ENCODE measurements at regions not wholly inside any gene's neighbourhood (a gene's known extent, or its start where the extent isn't known, plus 50 kb on each side); places are given as distances from the start of the nearest gene placed in this dataset.

DNA sequence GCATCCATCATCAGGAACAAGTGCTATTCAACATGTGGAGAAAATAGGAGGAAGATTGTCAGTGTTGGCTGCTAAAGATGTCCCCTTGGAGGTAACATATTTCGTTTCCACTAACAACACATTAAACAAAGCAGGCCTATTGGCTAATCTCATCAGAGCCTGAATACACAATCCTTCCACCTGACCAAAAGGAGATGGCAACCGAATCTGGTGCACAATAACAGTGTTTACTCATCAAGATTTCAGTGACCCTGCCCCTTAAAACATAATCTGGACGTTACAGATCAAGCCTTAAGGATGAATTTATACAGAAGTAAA is 582.5 kb downstream of the EFNB2 start:
- Mint-ChIP-seq H3K27me3 (peaks cover 0 to 3% of the 10 kb centered on the region in 2 donors), H3K4me3 (no peak overlapping the region), H3K27ac (no peak overlapping the region), H3K4me1 (no peaks in the 10 kb centered on the region), H3K9me3 (peaks cover 0 to 4% (median 0%) of the 10 kb centered on the region in 3 donors), H3K36me3 (no peaks in the 10 kb centered on the region)
- ATAC-seq (replicated peaks in 1 of 4), result no peak
- POLR2A ChIA-PET, result no interaction called here
- no peak overlapping the region for H3K4me3 ChIP-seq (ENCODE audit: control insufficient read depth in 1 of 2, extremely low read depth in 1 of 2, low read length in 1 of 2)
- no peaks in the 10 kb centered on the region for H3K36me3 ChIP-seq (ENCODE audit: control insufficient read depth in 2 of 2, extremely low read depth in 1 of 2, insufficient read depth in 1 of 2, low read length in 1 of 2)
- no peaks in the 10 kb centered on the region for H3K4me1 ChIP-seq (ENCODE audit: control insufficient read depth in 1 of 2, extremely low read depth in 1 of 2, insufficient read depth in 2 of 2, low read length in 2 of 2)
- H3K27ac ChIP-seq (ENCODE audit: low read length), result no peak overlapping the region
- CTCF ChIA-PET, result no interaction called here
- WGBS (ENCODE audit: insufficient coverage), result no CpG with 5 or more reads among the region's 3 CpGs
- H3K9me3 ChIP-seq, result no peaks in the 10 kb centered on the region
- DNase-seq, result no peak
- no peaks in the 10 kb centered on the region for H3K27me3 ChIP-seq (replicated peaks in 1 of 2; ENCODE audit: control insufficient read depth in 2 of 2, extremely low read depth in 1 of 2, insufficient read depth in 2 of 2, low read length in 1 of 2)

DNA sequence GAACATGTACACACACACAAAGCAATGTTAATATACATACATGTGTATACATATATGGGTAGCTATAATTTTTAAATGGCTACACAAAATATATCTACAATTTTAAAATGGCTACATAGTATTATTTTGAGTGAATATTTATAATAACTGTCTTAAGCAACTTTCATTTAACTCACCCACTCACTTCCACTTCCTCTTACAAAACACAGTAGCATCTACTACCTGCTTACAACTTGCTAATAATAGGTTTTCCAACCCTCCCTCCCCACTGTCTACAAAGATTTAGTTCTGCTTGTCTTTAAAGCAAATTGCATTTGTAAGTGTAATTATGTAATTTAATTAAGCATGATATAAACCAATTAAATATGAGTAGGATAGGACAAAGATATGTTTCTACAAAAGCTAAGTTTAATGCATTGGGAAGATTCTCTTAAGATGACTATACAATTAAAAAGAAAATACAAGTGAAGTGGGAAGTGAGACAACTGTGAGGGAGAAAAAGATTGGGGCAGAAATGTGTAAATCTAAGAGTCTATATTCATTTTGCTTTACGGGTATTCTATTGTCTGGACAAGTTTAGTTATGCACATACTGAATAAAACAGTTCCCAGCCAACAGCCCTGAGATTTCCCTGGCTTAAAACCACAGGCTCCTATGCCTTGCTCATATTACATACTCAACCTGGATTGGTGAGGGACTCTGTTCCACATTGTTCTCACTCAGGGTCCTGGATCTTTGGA is 583.1 kb downstream of the EFNB2 start:
- H3K4me1 Mint-ChIP-seq, result no peaks in the 10 kb centered on the region
- DNase-seq, result no peak
- no peak overlapping the region for H3K4me3 ChIP-seq (ENCODE audit: control insufficient read depth in 1 of 2, extremely low read depth in 1 of 2, low read length in 1 of 2)
- H3K9me3 ChIP-seq, result no peaks in the 10 kb centered on the region
- CTCF ChIA-PET, result no interaction called here
- no peaks in the 10 kb centered on the region for H3K27me3 ChIP-seq (replicated peaks in 1 of 2; ENCODE audit: control insufficient read depth in 2 of 2, extremely low read depth in 1 of 2, insufficient read depth in 2 of 2, low read length in 1 of 2)
- no peak overlapping the region for H3K4me3 Mint-ChIP-seq
- no peak overlapping the region for H3K27ac ChIP-seq (ENCODE audit: low read length)
- no peaks in the 10 kb centered on the region for H3K4me1 ChIP-seq (ENCODE audit: control insufficient read depth in 1 of 2, extremely low read depth in 1 of 2, insufficient read depth in 2 of 2, low read length in 2 of 2)
- ATAC-seq (replicated peaks in 1 of 4), result no peak
- no peaks in the 10 kb centered on the region for H3K36me3 Mint-ChIP-seq
- POLR2A ChIA-PET, result no interaction called here
- H3K36me3 ChIP-seq (ENCODE audit: control insufficient read depth in 2 of 2, extremely low read depth in 1 of 2, insufficient read depth in 1 of 2, low read length in 1 of 2), result no peaks in the 10 kb centered on the region
- H3K9me3 Mint-ChIP-seq, result peaks cover 0 to 4% (median 0%) of the 10 kb centered on the region in 3 donors
- H3K27ac Mint-ChIP-seq, result no peak overlapping the region
- peaks cover 0 to 3% of the 10 kb centered on the region in 2 donors for H3K27me3 Mint-ChIP-seq
- WGBS (ENCODE audit: insufficient coverage), result no CpG with 5 or more reads among the region's 1 CpG

DNA sequence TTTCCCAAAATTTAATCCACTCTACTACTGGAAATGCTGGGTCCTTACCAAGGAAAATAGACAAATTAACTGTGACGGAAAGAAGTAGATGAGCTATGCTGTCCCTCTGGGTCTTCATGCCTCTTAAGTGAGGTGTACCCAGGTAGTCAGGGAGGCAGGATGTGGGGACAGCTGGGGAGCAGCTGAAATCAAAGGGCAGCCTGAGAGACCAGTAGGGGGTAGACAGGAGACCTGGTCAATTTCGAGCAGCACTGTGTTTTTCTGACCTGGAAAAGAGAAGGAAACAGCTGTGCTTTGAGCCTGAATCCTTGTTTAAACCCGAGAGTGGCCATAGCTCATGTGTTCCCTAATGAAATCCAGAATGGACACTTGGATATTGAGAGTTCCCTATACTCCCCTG is 587.3 kb downstream of the EFNB2 start:
- no peaks in the 10 kb centered on the region for H3K9me3 ChIP-seq
- ATAC-seq (replicated peaks in 1 of 4), result no peak
- DNase-seq, result no peak
- Mint-ChIP-seq H3K36me3 (no peaks in the 10 kb centered on the region), H3K4me1 (no peaks in the 10 kb centered on the region), H3K4me3 (no peak overlapping the region), H3K27ac (no peak overlapping the region), H3K9me3 (peaks cover 0 to 7% (median 0%) of the 10 kb centered on the region in 3 donors), H3K27me3 (no peaks in the 10 kb centered on the region)
- no peak overlapping the region for H3K4me3 ChIP-seq (ENCODE audit: control insufficient read depth in 1 of 2, extremely low read depth in 1 of 2, low read length in 1 of 2)
- no peaks in the 10 kb centered on the region for H3K27me3 ChIP-seq (replicated peaks in 1 of 2; ENCODE audit: control insufficient read depth in 2 of 2, extremely low read depth in 1 of 2, insufficient read depth in 2 of 2, low read length in 1 of 2)
- CTCF ChIA-PET, result no interaction called here
- H3K27ac ChIP-seq (ENCODE audit: low read length), result no peak overlapping the region
- H3K4me1 ChIP-seq (ENCODE audit: control insufficient read depth in 1 of 2, extremely low read depth in 1 of 2, insufficient read depth in 2 of 2, low read length in 2 of 2), result no peaks in the 10 kb centered on the region
- no peaks in the 10 kb centered on the region for H3K36me3 ChIP-seq (ENCODE audit: control insufficient read depth in 2 of 2, extremely low read depth in 1 of 2, insufficient read depth in 1 of 2, low read length in 1 of 2)
- 63% methylated on average over 2 of the region's 3 CpGs for WGBS (ENCODE audit: insufficient coverage)
- POLR2A ChIA-PET, result no interaction called here

DNA sequence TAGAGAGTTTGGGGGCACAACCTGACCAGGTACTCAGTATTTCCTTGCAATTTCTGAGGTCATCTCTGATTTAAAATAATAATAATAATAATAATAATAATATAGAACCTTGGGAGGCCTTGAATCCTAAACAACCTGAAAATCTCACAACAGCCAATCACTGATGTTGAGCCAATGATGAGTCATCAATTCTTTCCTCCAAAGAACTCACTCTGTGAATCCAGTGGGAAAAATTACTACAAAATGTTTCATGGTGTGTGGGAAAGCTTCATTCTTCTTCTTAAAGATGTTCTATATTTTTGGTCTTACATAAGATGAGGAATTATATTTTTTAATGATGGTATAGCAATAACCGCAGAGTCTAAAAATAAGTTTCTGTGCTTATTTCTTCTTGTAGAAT is 594.6 kb downstream of the EFNB2 start:
- H3K4me1 Mint-ChIP-seq, result no peaks in the 10 kb centered on the region
- H3K36me3 Mint-ChIP-seq, result no peaks in the 10 kb centered on the region
- no CpG with 5 or more reads among the region's 1 CpG for WGBS (ENCODE audit: insufficient coverage)

DNA sequence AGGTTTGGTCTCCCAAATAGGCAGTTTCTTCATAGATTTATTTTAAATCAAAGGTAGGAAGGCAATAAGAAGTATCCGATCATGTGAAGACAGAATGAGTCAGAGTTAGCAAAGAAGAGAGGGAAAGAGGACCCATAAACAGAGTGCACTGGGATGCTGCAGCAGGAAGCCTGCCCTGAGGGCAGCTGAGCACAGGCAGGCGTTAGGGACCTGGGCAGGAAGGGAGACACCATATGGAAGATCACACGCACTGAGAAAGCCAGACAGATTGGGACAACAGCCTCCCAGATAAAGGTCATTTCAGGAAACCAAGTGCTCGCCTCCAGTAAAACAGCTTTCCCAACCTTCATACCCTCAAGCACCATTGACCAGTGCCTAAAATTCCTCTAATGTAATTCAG is 598.0 kb downstream of the EFNB2 start:
- H3K4me1 Mint-ChIP-seq, result no peaks in the 10 kb centered on the region
- Histone ChIP-seq H3K4me1 (ENCODE audit: control insufficient read depth in 1 of 2, extremely low read depth in 1 of 2, insufficient read depth in 2 of 2, low read length in 2 of 2) (no peaks in the 10 kb centered on the region), H3K4me3 (ENCODE audit: control insufficient read depth in 1 of 2, extremely low read depth in 1 of 2, low read length in 1 of 2) (no peak overlapping the region), H3K27me3 (replicated peaks in 1 of 2; ENCODE audit: control insufficient read depth in 2 of 2, extremely low read depth in 1 of 2, insufficient read depth in 2 of 2, low read length in 1 of 2) (peaks cover 0 to 2% of the 10 kb centered on the region in 2 experiments), H3K36me3 (ENCODE audit: control insufficient read depth in 2 of 2, extremely low read depth in 1 of 2, insufficient read depth in 1 of 2, low read length in 1 of 2) (no peaks in the 10 kb centered on the region), H3K27ac (ENCODE audit: low read length) (no peak overlapping the region), H3K9me3 (no peaks in the 10 kb centered on the region)
- ATAC-seq (replicated peaks in 1 of 4) (no peak), DNase-seq (no peak)
- ChIA-PET POLR2A (no interaction called here), CTCF (no interaction called here)
- peaks cover 0 to 4% (median 0%) of the 10 kb centered on the region in 3 donors for H3K9me3 Mint-ChIP-seq
- WGBS (ENCODE audit: insufficient coverage), result 79% methylated on average over 3 of the region's 4 CpGs
- H3K36me3 Mint-ChIP-seq, result no peaks in the 10 kb centered on the region
- no peak overlapping the region for H3K27ac Mint-ChIP-seq
- no peaks in the 10 kb centered on the region for H3K27me3 Mint-ChIP-seq
- no peak overlapping the region for H3K4me3 Mint-ChIP-seq

More for the DNA sequence above, 594.6 kb downstream of the EFNB2 start:
- DNase-seq (no peak), ATAC-seq (replicated peaks in 1 of 4) (no peak)
- ChIA-PET POLR2A (no interaction called here), CTCF (no interaction called here)
- no peak overlapping the region for H3K27ac ChIP-seq (ENCODE audit: low read length)
- H3K27me3 ChIP-seq (replicated peaks in 1 of 2; ENCODE audit: control insufficient read depth in 2 of 2, extremely low read depth in 1 of 2, insufficient read depth in 2 of 2, low read length in 1 of 2), result peaks cover 0 to 2% of the 10 kb centered on the region in 2 experiments
- no peaks in the 10 kb centered on the region for H3K4me1 ChIP-seq (ENCODE audit: control insufficient read depth in 1 of 2, extremely low read depth in 1 of 2, insufficient read depth in 2 of 2, low read length in 2 of 2)
- no peak overlapping the region for H3K27ac Mint-ChIP-seq
- H3K4me3 Mint-ChIP-seq, result no peak overlapping the region
- H3K9me3 Mint-ChIP-seq, result peaks cover 0 to 7% (median 4%) of the 10 kb centered on the region in 3 donors
- no peaks in the 10 kb centered on the region for H3K9me3 ChIP-seq
- no peaks in the 10 kb centered on the region for H3K27me3 Mint-ChIP-seq
- H3K4me3 ChIP-seq (ENCODE audit: control insufficient read depth in 1 of 2, extremely low read depth in 1 of 2, low read length in 1 of 2), result no peak overlapping the region
- no peaks in the 10 kb centered on the region for H3K36me3 ChIP-seq (ENCODE audit: control insufficient read depth in 2 of 2, extremely low read depth in 1 of 2, insufficient read depth in 1 of 2, low read length in 1 of 2)

DNA sequence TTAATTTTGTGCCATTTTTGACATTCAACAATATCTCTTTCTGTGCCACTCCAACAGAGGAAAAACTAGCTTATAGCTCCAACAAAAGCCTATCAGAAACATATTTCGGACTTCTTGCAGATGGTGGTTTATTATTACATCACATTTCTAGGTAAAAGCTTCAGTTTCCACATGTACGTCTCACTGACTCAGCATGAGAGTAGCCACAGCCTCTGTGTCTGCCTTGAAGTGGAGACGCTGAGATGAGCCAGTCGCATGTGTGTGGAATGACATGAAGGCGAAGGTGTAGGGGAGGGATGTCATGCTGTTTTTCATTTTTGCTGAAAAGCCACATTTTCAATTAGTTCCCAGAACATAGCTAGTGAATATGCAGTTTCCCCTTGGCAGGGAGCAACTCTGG is 598.6 kb downstream of the EFNB2 start:
- Mint-ChIP-seq H3K27ac (no peak overlapping the region), H3K27me3 (no peaks in the 10 kb centered on the region), H3K4me1 (no peaks in the 10 kb centered on the region), H3K9me3 (peaks cover 0 to 4% (median 0%) of the 10 kb centered on the region in 3 donors), H3K4me3 (no peak overlapping the region), H3K36me3 (no peaks in the 10 kb centered on the region)
- no peak overlapping the region for H3K27ac ChIP-seq (ENCODE audit: low read length)
- POLR2A ChIA-PET, result no interaction called here
- H3K4me1 ChIP-seq (ENCODE audit: control insufficient read depth in 1 of 2, extremely low read depth in 1 of 2, insufficient read depth in 2 of 2, low read length in 2 of 2), result no peaks in the 10 kb centered on the region
- CTCF ChIA-PET, result no interaction called here
- DNase-seq (no peak), ATAC-seq (replicated peaks in 1 of 4) (no peak)
- no peaks in the 10 kb centered on the region for H3K36me3 ChIP-seq (ENCODE audit: control insufficient read depth in 2 of 2, extremely low read depth in 1 of 2, insufficient read depth in 1 of 2, low read length in 1 of 2)
- H3K27me3 ChIP-seq (replicated peaks in 1 of 2; ENCODE audit: control insufficient read depth in 2 of 2, extremely low read depth in 1 of 2, insufficient read depth in 2 of 2, low read length in 1 of 2), result peaks cover 0 to 2% of the 10 kb centered on the region in 2 experiments
- no CpG with 5 or more reads among the region's 5 CpGs for WGBS (ENCODE audit: insufficient coverage)
- H3K9me3 ChIP-seq, result no peaks in the 10 kb centered on the region
- H3K4me3 ChIP-seq (ENCODE audit: control insufficient read depth in 1 of 2, extremely low read depth in 1 of 2, low read length in 1 of 2), result no peak overlapping the region

DNA sequence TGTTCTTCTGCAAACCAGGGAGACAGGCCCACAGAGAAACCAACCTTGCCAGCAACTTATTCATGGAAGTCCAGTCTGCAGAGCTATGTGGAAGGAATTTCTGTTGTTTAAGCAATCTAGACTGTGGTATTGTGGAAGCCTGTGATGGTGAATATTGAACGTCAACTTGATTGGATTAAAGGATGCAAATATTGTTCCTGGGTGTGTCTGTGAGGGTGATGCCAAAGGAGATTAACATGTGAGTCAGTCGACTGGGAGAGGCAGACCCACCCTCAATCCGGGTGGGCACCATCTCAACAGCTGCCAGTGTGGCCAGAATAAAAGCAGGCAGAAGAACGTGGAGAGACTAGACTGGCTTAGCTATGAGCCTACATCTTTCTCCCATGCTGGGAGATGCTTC is 606.0 kb downstream of the EFNB2 start:
- no peak for DNase-seq
- 64% methylated on average over 4 of the region's 4 CpGs for WGBS (ENCODE audit: insufficient coverage)
- no peak overlapping the region for H3K27ac ChIP-seq (ENCODE audit: low read length)
- ChIA-PET POLR2A (no interaction called here), CTCF (no interaction called here)
- no peak overlapping the region for H3K4me3 Mint-ChIP-seq
- no peak for ATAC-seq (replicated peaks in 1 of 4)
- no peaks in the 10 kb centered on the region for H3K9me3 Mint-ChIP-seq
- no peaks in the 10 kb centered on the region for H3K27me3 Mint-ChIP-seq
- H3K4me3 ChIP-seq (ENCODE audit: control insufficient read depth in 1 of 2, extremely low read depth in 1 of 2, low read length in 1 of 2), result no peak overlapping the region
- H3K4me1 Mint-ChIP-seq, result no peaks in the 10 kb centered on the region
- no peaks in the 10 kb centered on the region for H3K36me3 Mint-ChIP-seq
- no peaks in the 10 kb centered on the region for H3K36me3 ChIP-seq (ENCODE audit: control insufficient read depth in 2 of 2, extremely low read depth in 1 of 2, insufficient read depth in 1 of 2, low read length in 1 of 2)
- H3K27ac Mint-ChIP-seq, result no peak overlapping the region
- no peaks in the 10 kb centered on the region for H3K4me1 ChIP-seq (ENCODE audit: control insufficient read depth in 1 of 2, extremely low read depth in 1 of 2, insufficient read depth in 2 of 2, low read length in 2 of 2)
- no peaks in the 10 kb centered on the region for H3K27me3 ChIP-seq (replicated peaks in 1 of 2; ENCODE audit: control insufficient read depth in 2 of 2, extremely low read depth in 1 of 2, insufficient read depth in 2 of 2, low read length in 1 of 2)
- H3K9me3 ChIP-seq, result no peaks in the 10 kb centered on the region
